IMR-90 (cell line): ENCODE measurements at regions not wholly inside any gene's neighbourhood (a gene's known extent, or its start where the extent isn't known, plus 50 kb on each side); places are given as distances from the start of the nearest gene placed in this dataset.
"Not testable (repeated sequence)": the region's sequence is repeated elsewhere in the genome, so short reads cannot be mapped to it uniquely, and the experiment has no call there.

Experiments used
- ATAC-seq: fragments of 200-7000 bp; cut with Tn5 transposase; 2 replicates; pipeline ENCODE4 v1.9.1; 2020; ENCODE audit warnings: low read depth, mild to moderate bottlenecking, moderate library complexity
- BruUV-seq: library from RNA; stranded (reverse); fragments of 400-500 nt; replicated peaks from 2 replicates; lab custom pipeline; 2021; lab: Mats Ljungman, UMichigan
- CTCF ChIA-PET: fragments of 300-600 bp; formaldehyde crosslinking; extraction: SDS; loops from one replicate; lab custom pipeline; 2021; ENCODE audit warnings: antibody characterized with exemption; lab: Yijun Ruan, JAX
- POLR2A ChIA-PET: fragments of 300-600 bp; sonication (Branson Sonifier 250); formaldehyde crosslinking; loops from one replicate; lab custom pipeline; 2022; ENCODE audit warnings: antibody characterized with exemption; ENCODE audit not compliant: unreplicated experiment; lab: Charles Lee
- DNase-seq: peaks from one replicate; pipeline ENCODE4 v3.0.0; 2013
- H2AFZ ChIP-seq: replicated peaks from 2 replicates; pipeline ENCODE3; 2013; ENCODE audit warnings: low read length, mild to moderate bottlenecking; ENCODE audit not compliant: poor library complexity
- H2AK5ac ChIP-seq: 2 replicates; pipeline ENCODE4 v1.6.1; 2013; ENCODE audit warnings: low read depth, low read length, inconsistent platforms
- H2AK9ac ChIP-seq: replicated peaks from 2 replicates; pipeline ENCODE3; 2013; ENCODE audit warnings: mild to moderate bottlenecking, low read depth, low read length, moderate library complexity; ENCODE audit not compliant: poor library complexity
- H2BK120ac ChIP-seq: 2 replicates; pipeline ENCODE4 v1.6.1; 2013; ENCODE audit warnings: low read depth, low read length, inconsistent platforms
- H2BK15ac ChIP-seq: 3 replicates; pipeline ENCODE4 v1.6.1; 2013; ENCODE audit warnings: low read depth, low read length, inconsistent platforms
- H2BK20ac ChIP-seq: 2 replicates; pipeline ENCODE4 v1.6.1; 2013; ENCODE audit warnings: low read depth, mild to moderate bottlenecking, inconsistent platforms, low read length, moderate library complexity
- H2BK5ac ChIP-seq: 2 replicates; pipeline ENCODE4 v1.6.1; 2013; ENCODE audit warnings: mild to moderate bottlenecking, low read depth, low read length, inconsistent platforms; ENCODE audit not compliant: poor library complexity, severe bottlenecking
- H3K14ac ChIP-seq: replicated peaks from 2 replicates; pipeline ENCODE4 v1.6.1; 2013; ENCODE audit warnings: low read depth, low read length, inconsistent platforms
- H3K18ac ChIP-seq: 2 replicates; pipeline ENCODE4 v1.6.1; 2013; ENCODE audit warnings: low read depth, low read length, control low read depth
- H3K23ac ChIP-seq: 2 replicates; pipeline ENCODE4 v1.6.1; 2013; ENCODE audit warnings: low read depth, low read length, inconsistent platforms
- H3K27ac ChIP-seq: 2 replicates; pipeline ENCODE4 v1.5.1; 2013; ENCODE audit warnings: mild to moderate bottlenecking, control low read depth, low read length; ENCODE audit not compliant: insufficient read depth
- H3K27me3 ChIP-seq: 2 replicates; pipeline ENCODE4 v1.6.1; 2013; ENCODE audit warnings: low read length; ENCODE audit not compliant: control insufficient read depth, insufficient read depth
- H3K36me3 ChIP-seq: 2 replicates; pipeline ENCODE4 v1.6.1; 2013; ENCODE audit warnings: low read length, mixed read lengths; ENCODE audit not compliant: control insufficient read depth, insufficient read depth
- H3K4ac ChIP-seq: 2 replicates; pipeline ENCODE4 v1.6.1; 2013; ENCODE audit warnings: low read depth, low read length, inconsistent platforms
- H3K4me1 ChIP-seq: 2 replicates; pipeline ENCODE4 v1.6.1; 2013; ENCODE audit warnings: low read length, mixed read lengths; ENCODE audit not compliant: control insufficient read depth, insufficient read depth
- H3K4me2 ChIP-seq: 2 replicates; pipeline ENCODE4 v1.6.1; 2013; ENCODE audit warnings: low read depth, mild to moderate bottlenecking, control low read depth, low read length, moderate library complexity
- H3K4me3 ChIP-seq: 2 replicates; pipeline ENCODE4 v1.5.1; 2013; ENCODE audit warnings: low read depth, mild to moderate bottlenecking, control low read depth, low read length, moderate library complexity; ENCODE audit not compliant: insufficient read depth
- H3K56ac ChIP-seq: 2 replicates; pipeline ENCODE4 v1.6.1; 2013; ENCODE audit warnings: low read length, inconsistent platforms; ENCODE audit not compliant: insufficient read depth; ENCODE audit errors: extremely low read depth
- H3K79me1 ChIP-seq, 2 experiments: 2 replicates each; pipeline ENCODE4 v1.6.1; 2013; ENCODE audit warnings: low read length in 2 of 2, inconsistent platforms in 1 of 2, low read depth in 1 of 2
- H3K9ac ChIP-seq: 2 replicates; pipeline ENCODE4 v1.6.1; 2013; ENCODE audit warnings: low read depth, low read length, control low read depth
- H3K9me1 ChIP-seq: 2 replicates; pipeline ENCODE4 v1.6.1; 2013; ENCODE audit warnings: low read length, inconsistent platforms; ENCODE audit not compliant: insufficient read depth
- H3K9me3 ChIP-seq: 2 replicates; pipeline ENCODE4 v1.6.1; 2013; ENCODE audit warnings: low read length; ENCODE audit not compliant: control insufficient read depth, insufficient read depth
- H4K20me1 ChIP-seq: 2 replicates; pipeline ENCODE4 v1.6.1; 2013; ENCODE audit warnings: low read length, inconsistent platforms; ENCODE audit not compliant: insufficient read depth
- H4K5ac ChIP-seq: 2 replicates; pipeline ENCODE4 v1.6.1; 2013; ENCODE audit warnings: mild to moderate bottlenecking, low read depth, low read length, control low read depth
- H4K8ac ChIP-seq, 2 experiments: 2 replicates each; pipeline ENCODE4 v1.6.1; 2013; ENCODE audit warnings: low read depth in 2 of 2, low read length in 2 of 2, control low read depth in 1 of 2, inconsistent platforms in 1 of 2
- H4K91ac ChIP-seq: 2 replicates; pipeline ENCODE4 v1.6.1; 2013; ENCODE audit warnings: low read depth, low read length, inconsistent platforms; ENCODE audit not compliant: insufficient read depth
- CEBPB ChIP-seq: IDR thresholded peaks from 2 replicates; pipeline ENCODE4 v1.6.1; 2012; ENCODE audit warnings: low read depth, low read length, improper control_type of control experiment
- MAFK ChIP-seq: IDR thresholded peaks from 2 replicates; pipeline ENCODE4 v1.6.1; 2012; ENCODE audit warnings: low read depth, low read length, improper control_type of control experiment
- MAZ ChIP-seq: IDR thresholded peaks from 2 replicates; pipeline ENCODE4 v1.6.1; 2012; ENCODE audit warnings: low read depth, mild to moderate bottlenecking, low read length, improper control_type of control experiment, moderate library complexity, borderline replicate concordance
- MXI1 ChIP-seq: IDR thresholded peaks from 2 replicates; pipeline ENCODE4 v1.6.1; 2012; ENCODE audit warnings: low read depth, mild to moderate bottlenecking, low read length, moderate library complexity, borderline replicate concordance
- NFE2L2 ChIP-seq: fragments of 150-350 bp; IDR thresholded peaks from 2 replicates; pipeline ENCODE4 v1.6.1; 2016; ENCODE audit warnings: low read depth, mild to moderate bottlenecking, low read length
- POLR2A ChIP-seq: IDR thresholded peaks from 2 replicates; pipeline ENCODE4 v1.6.1; 2012; ENCODE audit warnings: mild to moderate bottlenecking, low read depth, low read length
- RCOR1 ChIP-seq: IDR thresholded peaks from 2 replicates; pipeline ENCODE4 v1.6.1; 2012; ENCODE audit warnings: mild to moderate bottlenecking, low read length, improper control_type of control experiment; ENCODE audit not compliant: insufficient replicate concordance
- SMC3 ChIP-seq: fragments of 150-350 bp; IDR thresholded peaks from 2 replicates; pipeline ENCODE4 v1.6.1; 2016; ENCODE audit warnings: low read depth, mild to moderate bottlenecking, antibody characterized with exemption, low read length, moderate library complexity
- WGBS, 2 experiments: methylation state at CpG; one replicate each; pipeline versions ENCODE4 v1.1.5 to v1.1.7; 2013; ENCODE audit warnings: missing lambda C conversion rate in 2 of 2; ENCODE audit not compliant: insufficient read length in 1 of 2; ENCODE audit errors: extremely low coverage in 2 of 2; 5-methylcytosine and 5-hydroxymethylcytosine counted together
- dilution Hi-C: fragments of 300-500 bp; cut with HindIII; formaldehyde crosslinking; loops from one replicate; pipeline ENCODE4 v1.14.3; 2018; ENCODE audit warnings: low sequenced_read_pairs; ENCODE audit not compliant: unreplicated experiment
- in situ Hi-C: fragments of 300-500 bp; cut with MboI; formaldehyde crosslinking; loops from 3 replicates; pipeline ENCODE4 v1.14.3; 2019; ENCODE audit warnings: low sequenced_read_pairs, inconsistent platforms, mixed read lengths
- intact Hi-C: fragments of 100-400 bp; cut with micrococcal nuclease; formaldehyde crosslinking; loops from 2 replicates; pipeline ENCODE4 v1.10.0; 2022

GRCh38 chr13:38463048-38463447, 113.4 kb downstream of the UFM1 start:
- no peak overlapping the region for H3K27ac ChIP-seq
- in situ Hi-C loops, result no loop called here
- no peak overlapping the region for H2AFZ ChIP-seq
- H4K20me1 ChIP-seq, result no peaks in the 10 kb centered on the region
- H3K4me1 ChIP-seq, result no peaks in the 10 kb centered on the region
- no CpG with 5 or more reads among the region's 3 CpGs for WGBS, 2 experiments
- no peak overlapping the region for H2BK15ac ChIP-seq
- dilution Hi-C loops, result no loop called here
- H3K9ac ChIP-seq, result no peak overlapping the region
- no peak overlapping the region for H3K4me2 ChIP-seq
- ATAC-seq (no peak), DNase-seq (no peak)
- no peak overlapping the region for H3K18ac ChIP-seq
- no peak overlapping the region for H2BK120ac ChIP-seq
- H2BK5ac ChIP-seq, result no peak overlapping the region
- H3K23ac ChIP-seq, result no peak overlapping the region
- no peaks in the 10 kb centered on the region for H3K9me1 ChIP-seq
- no peak overlapping the region for H2AK9ac ChIP-seq
- H3K36me3 ChIP-seq, result no peaks in the 10 kb centered on the region
- no peaks in the 10 kb centered on the region for H3K27me3 ChIP-seq
- H3K56ac ChIP-seq, result no peak overlapping the region
- H4K5ac ChIP-seq, result no peak overlapping the region
- no TSS peak for BruUV-seq
- H2AK5ac ChIP-seq, result no peak overlapping the region
- H3K4me3 ChIP-seq, result no peak overlapping the region
- no peak overlapping the region for H4K91ac ChIP-seq
- no peak overlapping the region for H4K8ac ChIP-seq
- ChIA-PET CTCF (no interaction called here), POLR2A (no interaction called here)
- intact Hi-C loops, result no loop called here
- H3K14ac ChIP-seq, result no peak overlapping the region
- no peak overlapping the region for H3K4ac ChIP-seq
- no peak for TF ChIP-seq SMC3
- TF ChIP-seq CEBPB, result no peak
- TF ChIP-seq MAZ, result no peak
- no peak for TF ChIP-seq MAFK
- TF ChIP-seq RCOR1, result no peak
- no peak for TF ChIP-seq NFE2L2
- no peak for TF ChIP-seq MXI1
- no peak for TF ChIP-seq POLR2A
- no peaks in the 10 kb centered on the region for H3K9me3 ChIP-seq
- no peaks in the 10 kb centered on the region for H3K79me1 ChIP-seq
- no peak overlapping the region for H2BK20ac ChIP-seq

- POLR2A ChIA-PET, intact Hi-C loops, H2BK5ac ChIP-seq, H3K4ac ChIP-seq, ATAC-seq, H2AFZ ChIP-seq, H2BK20ac ChIP-seq, CTCF ChIA-PET, H3K36me3 ChIP-seq, H4K20me1 ChIP-seq, H2BK15ac ChIP-seq, H3K14ac ChIP-seq, H2AK5ac ChIP-seq, H3K27me3 ChIP-seq, H4K8ac ChIP-seq, dilution Hi-C loops, DNase-seq, H3K79me1 ChIP-seq, H2AK9ac ChIP-seq, H4K5ac ChIP-seq, H3K9me3 ChIP-seq, H3K56ac ChIP-seq, BruUV-seq, H3K9ac ChIP-seq, H3K18ac ChIP-seq, H4K91ac ChIP-seq, H3K4me1 ChIP-seq, H2BK120ac ChIP-seq, H3K4me3 ChIP-seq, H3K9me1 ChIP-seq, in situ Hi-C loops, H3K27ac ChIP-seq, H3K4me2 ChIP-seq, H3K23ac ChIP-seq: not testable (repeated sequence)
- WGBS, 2 experiments, result 80% methylated on average over 4 of the region's 34 CpGs; no CpG with 5 or more reads in 1 of the 2 experiments
Measured at GRCh38 chr13:38472411-38472810, 122.8 kb downstream of the UFM1 start.
